Uterus (tissue), 2 donors: ENCODE measurements at regions not wholly inside any gene's neighbourhood (a gene's known extent, or its start where the extent isn't known, plus 50 kb on each side); places are given as distances from the start of the nearest gene placed in this dataset.

Source experiments
- CTCF ChIP-seq, 4 experiments: fragments of 200-600 bp in 2 of 4; fragments of 450-650 bp in 2 of 4; sonication (generic) in 2 of 4; IDR thresholded peaks; one replicate each; pipeline ENCODE4 v1.5.1; 2016 to 2019; ENCODE audit warnings: antibody characterized with exemption in 4 of 4, mild to moderate bottlenecking in 2 of 4, moderate library complexity in 1 of 4
- POLR2A ChIP-seq, 2 donors: fragments of 450-650 bp; IDR thresholded peaks; one replicate each; pipeline ENCODE4 v1.6.1; 2016; ENCODE audit warnings: antibody characterized with exemption in 2 of 2, mild to moderate bottlenecking in 1 of 2, moderate library complexity in 1 of 2

DNA sequence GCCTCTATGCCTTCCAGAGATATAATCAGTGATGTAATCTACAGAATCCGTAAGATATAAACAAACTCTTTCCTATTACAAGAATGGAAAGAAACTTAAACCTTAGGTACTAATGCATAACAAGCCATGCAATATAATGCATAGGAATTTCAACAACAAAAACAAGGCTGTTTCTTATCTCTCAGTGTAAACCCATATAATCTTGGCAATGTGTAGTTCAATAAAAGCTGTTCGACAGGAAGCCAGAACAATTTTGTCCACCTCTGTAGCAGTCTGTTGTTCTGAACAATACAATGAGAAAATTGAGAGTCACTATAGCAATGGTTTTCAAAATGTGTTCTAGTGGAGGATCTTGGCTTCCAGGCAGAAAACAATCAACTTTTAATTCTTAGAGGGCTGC, 111.5 kb upstream of the FREM2 start:
- TF ChIP-seq CTCF (IDR thresholded peaks at IDR 0.05) (no peak), POLR2A (IDR thresholded peaks at IDR 0.05) (no peak)
